ENCODE measurements at regions not wholly inside any gene's neighbourhood (a gene's known extent, or its start where the extent isn't known, plus 50 kb on each side); places are given as distances from the start of the nearest gene placed in this dataset.

DNA sequence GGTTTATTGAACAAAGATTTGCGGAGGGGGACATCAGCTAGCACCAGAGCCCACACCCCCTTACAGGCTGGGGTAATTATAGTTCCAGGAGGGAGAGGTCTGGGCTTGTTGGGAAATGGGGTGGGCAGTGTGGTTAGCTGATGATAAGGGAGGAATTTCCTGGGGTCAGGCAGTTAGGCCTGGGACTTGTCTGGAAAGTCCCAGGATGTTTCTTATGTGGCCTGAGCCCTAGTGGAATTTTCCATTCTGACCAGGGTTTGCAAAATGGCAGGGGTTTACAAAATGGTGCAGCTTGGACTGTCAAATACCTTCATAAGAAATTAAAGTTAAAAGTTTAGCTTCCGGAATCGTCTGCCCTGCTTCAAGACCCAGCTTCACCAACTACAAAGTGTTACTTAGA lies 199.1 kb downstream of the FBXO15 start:
- Histone ChIP-seq H3K9me2 (ENCODE audit: insufficient read depth) (no peaks in the 10 kb centered on the region), H3K36me3 (ENCODE audit: control insufficient read depth in 1 of 2, insufficient read depth in 2 of 2, low read length in 2 of 2) (no peaks in the 10 kb centered on the region), H3K9ac (ENCODE audit: low read length) (no peak overlapping the region), H3K27me3 (ENCODE audit: insufficient read depth, low read length) (no peaks in the 10 kb centered on the region), H3K4me3 (replicated peaks in 1 of 2; ENCODE audit: low read depth in 1 of 2, low read length in 2 of 2) (no peak overlapping the region), H4K20me1 (ENCODE audit: insufficient read depth) (no peaks in the 10 kb centered on the region), H3K27ac (ENCODE audit: low read depth, low read length) (no peak overlapping the region), H3K4me1 (ENCODE audit: control insufficient read depth in 1 of 2, insufficient read depth in 2 of 2, low read length in 2 of 2) (no peaks in the 10 kb centered on the region), H3K4me2 (ENCODE audit: low read length) (no peak overlapping the region), H3K79me2 (ENCODE audit: insufficient read depth, low read length) (no peaks in the 10 kb centered on the region), H2AFZ (ENCODE audit: low read depth, low read length, poor library complexity, severe bottlenecking) (no peak overlapping the region), H3K9me3 (ENCODE audit: control insufficient read depth in 1 of 2, insufficient read depth in 1 of 2, low read depth in 1 of 2, low read length in 2 of 2) (peaks cover 3 to 7% of the 10 kb centered on the region in 2 experiments; a peak in 2 of 4 replicates)
- intact Hi-C loops (cut with micrococcal nuclease), result no loop called here
- ChIA-PET CTCF (no interaction called here), POLR2A (no interaction called here), RAD21 (ENCODE audit: low non-redundant PET in 1 of 2, low total read pairs in 2 of 2, uncharacterized antibody in 2 of 2, unreplicated experiment in 2 of 2) (no interaction called here)
- BruUV-seq (replicated peaks), result no TSS peak
- TF ChIP-seq CBX3 (IDR thresholded peaks at IDR 0.05; ENCODE audit: low read depth), result no peak
- no peak for TF ChIP-seq TCF7L2 (IDR thresholded peaks at IDR 0.05; ENCODE audit: borderline replicate concordance, extremely low read depth, insufficient read depth, insufficient read length)
- TF ChIP-seq, protein P1, sequence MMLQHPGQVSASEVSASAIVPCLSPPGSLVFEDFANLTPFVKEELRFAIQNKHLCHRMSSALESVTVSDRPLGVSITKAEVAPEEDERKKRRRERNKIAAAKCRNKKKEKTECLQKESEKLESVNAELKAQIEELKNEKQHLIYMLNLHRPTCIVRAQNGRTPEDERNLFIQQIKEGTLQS (IDR thresholded peaks at IDR 0.05), result no peak
- TF ChIP-seq, protein P2, sequence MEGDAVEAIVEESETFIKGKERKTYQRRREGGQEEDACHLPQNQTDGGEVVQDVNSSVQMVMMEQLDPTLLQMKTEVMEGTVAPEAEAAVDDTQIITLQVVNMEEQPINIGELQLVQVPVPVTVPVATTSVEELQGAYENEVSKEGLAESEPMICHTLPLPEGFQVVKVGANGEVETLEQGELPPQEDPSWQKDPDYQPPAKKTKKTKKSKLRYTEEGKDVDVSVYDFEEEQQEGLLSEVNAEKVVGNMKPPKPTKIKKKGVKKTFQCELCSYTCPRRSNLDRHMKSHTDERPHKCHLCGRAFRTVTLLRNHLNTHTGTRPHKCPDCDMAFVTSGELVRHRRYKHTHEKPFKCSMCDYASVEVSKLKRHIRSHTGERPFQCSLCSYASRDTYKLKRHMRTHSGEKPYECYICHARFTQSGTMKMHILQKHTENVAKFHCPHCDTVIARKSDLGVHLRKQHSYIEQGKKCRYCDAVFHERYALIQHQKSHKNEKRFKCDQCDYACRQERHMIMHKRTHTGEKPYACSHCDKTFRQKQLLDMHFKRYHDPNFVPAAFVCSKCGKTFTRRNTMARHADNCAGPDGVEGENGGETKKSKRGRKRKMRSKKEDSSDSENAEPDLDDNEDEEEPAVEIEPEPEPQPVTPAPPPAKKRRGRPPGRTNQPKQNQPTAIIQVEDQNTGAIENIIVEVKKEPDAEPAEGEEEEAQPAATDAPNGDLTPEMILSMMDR (IDR thresholded peaks at IDR 0.05 in 2 of 3, conservative IDR thresholded peaks at IDR 0.05 in 1 of 3; ENCODE audit: borderline replicate concordance in 1 of 3, insufficient read depth in 1 of 3, low read depth in 2 of 3, low read length in 2 of 3), result no peak
- TF ChIP-seq JUND (IDR thresholded peaks at IDR 0.05), result no peak
- TF ChIP-seq, protein P3, sequence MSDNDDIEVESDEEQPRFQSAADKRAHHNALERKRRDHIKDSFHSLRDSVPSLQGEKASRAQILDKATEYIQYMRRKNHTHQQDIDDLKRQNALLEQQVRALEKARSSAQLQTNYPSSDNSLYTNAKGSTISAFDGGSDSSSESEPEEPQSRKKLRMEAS (IDR thresholded peaks at IDR 0.05), result no peak
- no peak for TF ChIP-seq ZFX (IDR thresholded peaks at IDR 0.05)
- TF ChIP-seq EZH2 (IDR thresholded peaks at IDR 0.05), result no peak
- no peak for TF ChIP-seq EGR1 (IDR thresholded peaks at IDR 0.05; ENCODE audit: low read depth)
- TF ChIP-seq SIN3A (IDR thresholded peaks at IDR 0.05; ENCODE audit: low read depth), result no peak
- TF ChIP-seq RAD21 (IDR thresholded peaks at IDR 0.05; ENCODE audit: low read depth), result no peak
- TF ChIP-seq, protein P4, sequence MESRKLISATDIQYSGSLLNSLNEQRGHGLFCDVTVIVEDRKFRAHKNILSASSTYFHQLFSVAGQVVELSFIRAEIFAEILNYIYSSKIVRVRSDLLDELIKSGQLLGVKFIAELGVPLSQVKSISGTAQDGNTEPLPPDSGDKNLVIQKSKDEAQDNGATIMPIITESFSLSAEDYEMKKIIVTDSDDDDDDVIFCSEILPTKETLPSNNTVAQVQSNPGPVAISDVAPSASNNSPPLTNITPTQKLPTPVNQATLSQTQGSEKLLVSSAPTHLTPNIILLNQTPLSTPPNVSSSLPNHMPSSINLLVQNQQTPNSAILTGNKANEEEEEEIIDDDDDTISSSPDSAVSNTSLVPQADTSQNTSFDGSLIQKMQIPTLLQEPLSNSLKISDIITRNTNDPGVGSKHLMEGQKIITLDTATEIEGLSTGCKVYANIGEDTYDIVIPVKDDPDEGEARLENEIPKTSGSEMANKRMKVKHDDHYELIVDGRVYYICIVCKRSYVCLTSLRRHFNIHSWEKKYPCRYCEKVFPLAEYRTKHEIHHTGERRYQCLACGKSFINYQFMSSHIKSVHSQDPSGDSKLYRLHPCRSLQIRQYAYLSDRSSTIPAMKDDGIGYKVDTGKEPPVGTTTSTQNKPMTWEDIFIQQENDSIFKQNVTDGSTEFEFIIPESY (IDR thresholded peaks at IDR 0.05; ENCODE audit: extremely low read depth, insufficient replicate concordance, low read length), result no peak
- TF ChIP-seq POLR2AphosphoS5 (IDR thresholded peaks at IDR 0.05; ENCODE audit: low read depth, low read length), result no peak
- no peak for TF ChIP-seq YY1 (IDR thresholded peaks at IDR 0.05; ENCODE audit: extremely low read depth, insufficient replicate concordance, low read depth, low read length)
- TF ChIP-seq POLR2A (IDR thresholded peaks at IDR 0.05; ENCODE audit: borderline replicate concordance, extremely low read depth, insufficient read depth, insufficient read length), result no peak
- TF ChIP-seq ELF1 (IDR thresholded peaks at IDR 0.05; ENCODE audit: borderline replicate concordance, low read depth), result no peak
- TF ChIP-seq SP1 (IDR thresholded peaks at IDR 0.05; ENCODE audit: low read depth), result no peak
- no peak for TF ChIP-seq SRF (IDR thresholded peaks at IDR 0.05; ENCODE audit: low read depth)
- ATAC-seq (no peak), DNase-seq (ENCODE audit: low read depth, low spot score) (no peak)
